GM12872 (cell line): ENCODE measurements at regions not wholly inside any gene's neighbourhood (a gene's known extent, or its start where the extent isn't known, plus 50 kb on each side); places are given as distances from the start of the nearest gene placed in this dataset.

Experiments used
- TF ChIP-seq, protein P1 (sequence below): IDR thresholded peaks from 3 replicates; pipeline ENCODE4 v1.5.1; 2011; ENCODE audit warnings: low read depth, mild to moderate bottlenecking, low read length, moderate library complexity; ENCODE audit not compliant: insufficient read depth

DNA sequence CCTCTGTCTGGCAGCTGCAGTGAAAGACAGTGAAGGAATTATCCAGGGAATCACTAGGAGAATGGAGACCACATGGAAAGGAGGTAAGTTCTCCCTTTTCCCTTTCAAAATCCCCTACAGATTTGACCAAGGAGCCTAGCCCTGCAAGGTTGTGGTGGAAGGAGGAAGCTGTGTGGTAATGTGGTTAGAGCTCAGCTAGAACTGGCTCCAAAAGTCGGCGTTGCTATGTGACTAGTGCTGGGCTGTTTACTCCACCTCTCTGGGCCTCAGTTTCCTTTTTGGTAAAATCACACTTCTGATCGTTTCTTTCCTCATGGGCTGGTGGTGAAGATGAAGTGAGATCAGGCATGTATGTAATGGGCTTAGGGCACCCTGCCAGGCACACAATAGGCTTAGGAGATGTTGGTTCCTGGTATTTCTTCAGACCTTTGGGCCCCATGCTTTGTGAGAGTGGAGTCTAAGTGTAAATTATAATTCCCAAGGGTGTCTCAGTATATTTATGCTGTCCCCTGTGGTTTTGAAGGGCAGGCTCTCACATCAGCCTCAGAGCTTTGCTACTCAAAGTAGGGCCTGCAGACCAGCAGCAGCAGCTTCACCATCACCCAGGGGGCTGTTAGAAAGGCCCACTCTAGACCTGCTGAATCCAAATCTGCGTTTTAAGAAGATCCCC is 183.7 kb upstream of the BCOR start:
- TF ChIP-seq, protein P1, sequence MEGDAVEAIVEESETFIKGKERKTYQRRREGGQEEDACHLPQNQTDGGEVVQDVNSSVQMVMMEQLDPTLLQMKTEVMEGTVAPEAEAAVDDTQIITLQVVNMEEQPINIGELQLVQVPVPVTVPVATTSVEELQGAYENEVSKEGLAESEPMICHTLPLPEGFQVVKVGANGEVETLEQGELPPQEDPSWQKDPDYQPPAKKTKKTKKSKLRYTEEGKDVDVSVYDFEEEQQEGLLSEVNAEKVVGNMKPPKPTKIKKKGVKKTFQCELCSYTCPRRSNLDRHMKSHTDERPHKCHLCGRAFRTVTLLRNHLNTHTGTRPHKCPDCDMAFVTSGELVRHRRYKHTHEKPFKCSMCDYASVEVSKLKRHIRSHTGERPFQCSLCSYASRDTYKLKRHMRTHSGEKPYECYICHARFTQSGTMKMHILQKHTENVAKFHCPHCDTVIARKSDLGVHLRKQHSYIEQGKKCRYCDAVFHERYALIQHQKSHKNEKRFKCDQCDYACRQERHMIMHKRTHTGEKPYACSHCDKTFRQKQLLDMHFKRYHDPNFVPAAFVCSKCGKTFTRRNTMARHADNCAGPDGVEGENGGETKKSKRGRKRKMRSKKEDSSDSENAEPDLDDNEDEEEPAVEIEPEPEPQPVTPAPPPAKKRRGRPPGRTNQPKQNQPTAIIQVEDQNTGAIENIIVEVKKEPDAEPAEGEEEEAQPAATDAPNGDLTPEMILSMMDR, result no peak

DNA sequence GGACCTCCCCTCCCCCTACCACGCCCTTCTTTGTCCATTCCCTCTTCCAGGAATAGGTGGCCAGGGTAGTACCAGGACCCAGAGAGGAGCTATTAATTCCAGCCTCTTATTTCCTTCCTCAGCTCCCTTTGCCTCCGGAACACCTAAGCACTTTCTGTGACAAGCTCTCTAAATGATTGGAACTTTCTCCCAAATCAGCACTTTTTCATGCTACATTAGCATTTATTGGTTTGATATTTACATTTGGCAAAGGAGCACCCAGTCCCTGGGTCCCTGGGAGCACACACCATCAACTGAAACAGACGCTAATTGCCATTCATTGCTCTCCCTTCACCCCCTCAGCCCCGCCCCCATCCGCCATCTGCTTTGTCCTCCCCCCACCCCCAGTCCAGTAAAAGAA is 182.0 kb upstream of the BCOR start:
- TF ChIP-seq, protein P1, result no peak

DNA sequence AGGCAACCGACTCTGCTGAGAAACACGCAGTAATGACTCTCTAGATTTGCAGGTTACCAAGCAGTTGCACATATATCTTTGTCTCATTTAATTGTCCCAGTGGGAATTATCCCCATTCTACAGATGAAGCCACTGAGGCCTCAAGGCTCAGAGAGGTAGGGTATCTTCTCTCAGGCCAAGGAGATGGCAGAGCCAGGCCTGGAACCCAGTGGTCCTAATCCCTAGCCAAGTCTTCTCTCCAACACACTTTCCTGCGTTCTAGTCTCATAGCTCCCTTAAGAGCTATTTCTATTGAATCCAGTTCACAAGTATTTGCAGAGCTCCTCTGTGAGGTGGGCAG is 181.3 kb upstream of the BCOR start:
- TF ChIP-seq, protein P1, result no peak

DNA sequence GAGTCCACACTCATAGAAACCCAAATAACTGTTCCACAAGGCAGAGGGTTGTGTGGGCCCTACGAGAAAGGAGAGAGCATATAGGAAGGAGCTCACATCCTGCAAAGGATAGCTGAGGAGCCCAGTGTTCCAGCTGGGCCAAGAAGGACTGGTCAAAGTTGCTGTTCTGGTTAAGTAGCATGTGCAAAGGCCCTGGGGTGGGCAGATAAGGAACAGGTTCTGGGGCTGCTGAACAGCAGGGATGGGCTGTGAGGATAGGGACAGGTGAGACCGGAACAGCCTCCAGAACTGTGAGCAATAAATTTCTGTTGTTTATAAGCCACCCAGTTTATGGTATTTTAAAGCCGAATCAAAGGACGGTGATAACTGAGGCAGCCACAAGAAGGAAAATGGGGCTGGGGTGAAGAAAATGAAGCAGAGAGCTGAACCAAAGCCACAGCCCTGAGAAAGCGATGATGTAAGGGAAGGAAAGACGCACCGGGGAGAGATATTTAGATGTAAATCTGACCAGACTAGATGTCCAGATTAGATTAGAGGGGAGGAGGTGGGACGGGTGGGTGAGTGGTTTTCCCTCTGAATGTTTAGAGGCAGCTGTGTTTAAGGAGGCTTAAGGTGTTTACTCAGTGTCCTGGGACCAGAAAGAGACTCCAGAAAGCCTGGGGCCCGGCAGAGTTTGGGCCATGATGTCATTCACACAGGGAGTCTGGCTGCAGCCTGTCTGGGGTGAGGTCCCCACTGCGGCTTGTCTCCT is 180.8 kb upstream of the BCOR start:
- TF ChIP-seq, protein P1, result no peak

DNA sequence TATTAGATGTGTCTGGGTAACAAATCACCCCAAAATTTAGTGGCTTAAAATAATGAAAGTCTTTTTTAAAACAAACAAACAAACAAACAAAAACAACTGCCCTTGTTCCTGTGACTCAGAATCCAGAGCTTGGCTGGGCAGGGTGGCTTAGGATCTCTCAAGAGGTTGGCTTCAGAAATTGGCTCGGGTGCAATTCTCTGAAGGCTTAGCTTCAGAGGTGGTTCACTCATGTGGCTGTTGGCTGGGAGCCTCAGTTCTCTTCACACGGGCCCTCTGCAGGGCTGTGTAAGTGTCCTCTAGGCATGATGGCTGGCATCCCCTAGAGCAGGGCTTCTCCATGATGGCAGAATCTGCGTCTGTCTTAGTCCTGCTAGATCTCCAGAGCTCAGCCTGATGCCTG is 179.9 kb upstream of the BCOR start:
- TF ChIP-seq, protein P1, result no peak

DNA sequence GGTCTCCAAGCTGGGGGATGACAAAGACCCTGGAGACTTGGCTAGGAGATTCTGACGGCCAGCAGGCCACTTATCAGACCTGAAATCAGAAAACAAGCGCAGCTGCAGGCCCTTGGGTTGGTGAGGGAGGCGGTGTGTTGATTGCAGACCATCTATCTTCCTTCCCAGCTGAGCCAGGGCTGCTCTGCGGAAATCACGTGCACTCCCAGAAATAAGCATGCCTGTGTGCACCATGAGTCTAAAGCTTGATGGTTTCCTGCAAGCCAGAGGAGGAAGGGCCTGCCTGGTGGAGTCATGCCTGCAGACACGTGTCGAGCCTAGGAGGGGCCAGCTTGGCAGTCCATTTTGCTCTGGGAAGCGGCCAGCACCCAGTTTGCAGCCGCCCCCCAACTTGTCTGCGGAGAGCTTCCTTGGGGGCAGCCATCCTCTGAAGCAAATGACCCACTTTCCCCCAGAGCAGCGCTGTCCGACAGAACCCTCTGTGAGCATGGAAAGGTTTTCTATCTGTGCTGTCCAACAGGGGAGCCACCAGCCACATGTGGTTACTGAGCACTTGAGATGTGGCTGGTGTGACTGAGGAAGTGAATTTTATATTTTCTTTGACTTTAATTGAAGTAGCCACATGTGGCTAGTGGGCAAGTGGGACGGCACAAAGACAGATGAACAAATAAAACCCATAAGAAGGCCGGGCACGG is 175.7 kb upstream of the BCOR start:
- TF ChIP-seq, protein P1, result no peak

DNA sequence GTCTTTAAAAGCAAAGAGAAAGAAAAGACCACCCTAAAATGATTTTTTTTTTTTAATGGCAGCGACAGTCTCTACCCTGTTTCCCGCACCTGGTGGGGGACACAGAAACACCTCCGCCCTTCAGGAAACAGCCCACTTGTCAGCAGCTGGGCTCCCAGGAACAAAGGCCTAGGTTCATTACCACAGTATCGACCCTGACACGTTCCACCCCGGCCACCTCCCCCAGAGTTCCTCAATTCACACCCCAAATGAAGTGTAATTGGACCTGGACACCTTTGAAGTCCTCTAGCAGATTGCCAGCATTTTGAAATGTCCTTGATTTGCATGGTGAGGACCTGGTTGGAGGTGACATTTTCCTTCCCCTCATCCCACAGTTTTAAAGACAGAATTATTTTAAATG is 175.0 kb upstream of the BCOR start:
- TF ChIP-seq, protein P1, result no peak
